Endothelial cell (in vitro differentiated cells): ENCODE measurements at regions not wholly inside any gene's neighbourhood (a gene's known extent, or its start where the extent isn't known, plus 50 kb on each side); places are given as distances from the start of the nearest gene placed in this dataset.

Experiments
- DNase-seq: peaks from one replicate; pipeline ENCODE4 v3.0.0; 2021; ENCODE audit warnings: low spot score
- H3K27ac Mint-ChIP-seq: one replicate; pipeline ENCODE4 v1.8.0; 2021; ENCODE audit warnings: mixed read lengths, inconsistent platforms; ENCODE audit not compliant: unreplicated experiment
- H3K27me3 Mint-ChIP-seq: one replicate; pipeline ENCODE4 v1.8.0; 2021; ENCODE audit warnings: mild to moderate bottlenecking, moderate library complexity, mixed read lengths, inconsistent platforms; ENCODE audit not compliant: unreplicated experiment
- H3K36me3 Mint-ChIP-seq: one replicate; pipeline ENCODE4 v1.8.0; 2021; ENCODE audit warnings: mild to moderate bottlenecking, low read depth, mixed read lengths, inconsistent platforms; ENCODE audit not compliant: unreplicated experiment
- H3K4me1 Mint-ChIP-seq: one replicate; pipeline ENCODE4 v1.8.0; 2021; ENCODE audit warnings: mild to moderate bottlenecking, mixed read lengths, inconsistent platforms; ENCODE audit not compliant: unreplicated experiment
- H3K4me3 Mint-ChIP-seq: one replicate; pipeline ENCODE4 v1.8.0; 2021; ENCODE audit warnings: mild to moderate bottlenecking, mixed read lengths, inconsistent platforms; ENCODE audit not compliant: unreplicated experiment
- H3K9me3 Mint-ChIP-seq: one replicate; pipeline ENCODE4 v1.8.0; 2021; ENCODE audit warnings: mixed read lengths, inconsistent platforms; ENCODE audit not compliant: unreplicated experiment
- TF ChIP-seq, protein P1 (sequence below): fragments of 200-600 bp; sonication (generic); IDR thresholded peaks from one replicate; pipeline ENCODE4 v1.5.0; 2021; ENCODE audit warnings: antibody characterized with exemption; ENCODE audit not compliant: unreplicated experiment

DNA sequence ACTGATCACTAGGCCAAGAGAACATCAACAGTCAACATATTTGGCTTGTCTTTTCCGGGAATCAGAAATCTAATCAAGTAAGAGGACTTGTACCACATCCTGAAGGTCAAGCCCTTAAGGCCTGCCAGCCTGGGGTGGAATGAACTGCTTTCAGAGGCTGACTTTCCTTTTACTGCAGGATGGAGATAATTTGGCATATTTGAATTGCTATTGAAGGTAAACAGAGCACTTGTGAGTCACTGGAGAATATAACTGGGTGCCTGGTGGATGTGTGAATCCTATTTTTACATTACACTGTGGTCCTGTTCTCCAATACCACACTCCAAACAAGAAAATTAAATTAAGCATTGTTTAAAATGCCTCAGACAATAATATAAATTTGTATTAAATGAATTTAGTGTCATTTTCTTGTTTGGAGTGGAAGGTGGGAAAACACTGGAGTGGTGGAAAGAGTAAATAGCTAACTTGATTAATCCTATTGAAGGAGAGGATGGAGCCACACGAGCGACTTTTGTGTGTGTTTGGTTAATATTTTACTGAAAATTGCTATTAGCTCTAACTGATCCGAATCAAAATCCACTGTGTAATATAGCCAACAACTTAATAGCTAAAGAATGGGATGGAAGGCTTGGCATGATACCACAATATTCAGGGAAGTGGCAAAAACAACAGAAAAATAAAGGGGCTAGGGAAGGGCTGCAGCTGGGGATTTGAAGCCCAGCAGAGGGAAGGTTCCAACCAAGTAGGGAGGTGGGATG, 89.4 kb downstream of the OTX2 start:
- Mint-ChIP-seq H3K27me3 (no peaks in the 10 kb centered on the region), H3K9me3 (no peaks in the 10 kb centered on the region), H3K27ac (no peak overlapping the region), H3K36me3 (no peaks in the 10 kb centered on the region), H3K4me1 (peaks cover 9% of the 10 kb centered on the region), H3K4me3 (no peak overlapping the region)
- no peak for DNase-seq
- TF ChIP-seq, protein P1, sequence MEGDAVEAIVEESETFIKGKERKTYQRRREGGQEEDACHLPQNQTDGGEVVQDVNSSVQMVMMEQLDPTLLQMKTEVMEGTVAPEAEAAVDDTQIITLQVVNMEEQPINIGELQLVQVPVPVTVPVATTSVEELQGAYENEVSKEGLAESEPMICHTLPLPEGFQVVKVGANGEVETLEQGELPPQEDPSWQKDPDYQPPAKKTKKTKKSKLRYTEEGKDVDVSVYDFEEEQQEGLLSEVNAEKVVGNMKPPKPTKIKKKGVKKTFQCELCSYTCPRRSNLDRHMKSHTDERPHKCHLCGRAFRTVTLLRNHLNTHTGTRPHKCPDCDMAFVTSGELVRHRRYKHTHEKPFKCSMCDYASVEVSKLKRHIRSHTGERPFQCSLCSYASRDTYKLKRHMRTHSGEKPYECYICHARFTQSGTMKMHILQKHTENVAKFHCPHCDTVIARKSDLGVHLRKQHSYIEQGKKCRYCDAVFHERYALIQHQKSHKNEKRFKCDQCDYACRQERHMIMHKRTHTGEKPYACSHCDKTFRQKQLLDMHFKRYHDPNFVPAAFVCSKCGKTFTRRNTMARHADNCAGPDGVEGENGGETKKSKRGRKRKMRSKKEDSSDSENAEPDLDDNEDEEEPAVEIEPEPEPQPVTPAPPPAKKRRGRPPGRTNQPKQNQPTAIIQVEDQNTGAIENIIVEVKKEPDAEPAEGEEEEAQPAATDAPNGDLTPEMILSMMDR = no peak

DNA sequence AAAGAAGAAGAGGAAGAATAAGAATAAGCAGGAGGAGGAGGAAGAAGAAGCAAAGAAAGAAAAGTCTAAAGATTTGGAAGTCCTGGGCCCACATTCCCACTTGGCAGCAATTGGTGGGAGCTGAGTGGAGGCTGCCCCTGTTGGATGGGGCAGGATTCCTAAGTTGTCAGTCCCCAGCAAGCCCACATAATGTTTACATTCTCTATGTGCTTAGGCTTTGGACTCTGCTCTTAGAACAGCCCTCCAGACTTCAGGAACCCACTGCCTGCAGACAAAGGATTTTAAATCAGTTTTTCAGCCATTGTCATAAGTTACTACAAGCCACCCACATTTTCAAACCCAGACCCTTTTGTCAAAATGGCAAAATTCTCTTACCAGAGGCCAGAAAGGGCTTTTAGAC, 92.0 kb downstream of the OTX2 start:
- TF ChIP-seq, protein P1 = no peak
- Mint-ChIP-seq H3K9me3 (no peaks in the 10 kb centered on the region), H3K27ac (no peak overlapping the region), H3K4me1 (peaks cover 9% of the 10 kb centered on the region), H3K4me3 (no peak overlapping the region), H3K27me3 (peaks cover 4% of the 10 kb centered on the region), H3K36me3 (no peaks in the 10 kb centered on the region)
- DNase-seq = no peak

DNA sequence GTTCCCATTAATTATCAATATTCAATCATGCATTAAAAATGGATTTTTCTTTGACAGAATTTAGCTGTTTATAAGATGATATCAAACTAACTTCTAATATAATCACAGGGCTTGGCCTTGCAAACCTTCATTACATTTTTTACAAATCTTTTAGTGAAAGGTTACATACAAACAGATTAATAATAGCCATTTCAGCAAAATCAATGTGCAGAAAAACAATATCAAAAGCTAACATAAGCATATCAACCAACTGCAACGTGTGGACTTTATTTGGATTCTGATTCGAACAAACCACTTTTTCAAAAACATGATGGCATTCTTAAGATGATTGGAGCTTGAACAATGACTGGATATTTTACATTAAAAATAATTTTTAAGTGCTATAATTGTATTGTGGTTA, 93.6 kb downstream of the OTX2 start:
- no peak overlapping the region for H3K4me3 Mint-ChIP-seq
- DNase-seq = no peak
- H3K27me3 Mint-ChIP-seq = peaks cover 4% of the 10 kb centered on the region
- TF ChIP-seq, protein P1 = no peak
- H3K9me3 Mint-ChIP-seq = no peaks in the 10 kb centered on the region
- H3K36me3 Mint-ChIP-seq = no peaks in the 10 kb centered on the region
- H3K27ac Mint-ChIP-seq = no peak overlapping the region
- H3K4me1 Mint-ChIP-seq = peaks cover 1% of the 10 kb centered on the region

DNA sequence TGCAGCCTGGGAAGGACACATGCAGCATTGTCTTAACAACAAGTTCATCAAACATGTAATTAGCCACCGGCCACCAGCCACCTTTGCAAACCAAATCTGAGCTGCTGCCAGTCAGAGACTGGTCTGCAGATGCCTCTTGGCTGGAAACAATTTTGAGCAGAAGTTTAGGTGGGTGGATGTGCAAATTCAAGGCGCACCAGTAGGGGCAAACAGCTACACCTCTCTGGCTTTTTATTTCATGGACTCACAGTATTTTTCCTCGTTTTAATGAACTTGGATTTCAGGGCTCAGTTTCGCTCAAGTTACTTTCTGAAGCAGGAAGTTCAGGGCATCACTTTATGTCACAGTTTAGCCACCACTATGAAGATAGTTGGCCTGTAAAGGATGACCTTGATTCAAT, 94.3 kb downstream of the OTX2 start:
- DNase-seq = no peak
- Mint-ChIP-seq H3K4me3 (no peak overlapping the region), H3K27ac (no peak overlapping the region), H3K27me3 (peaks cover 4% of the 10 kb centered on the region), H3K4me1 (no peaks in the 10 kb centered on the region), H3K9me3 (no peaks in the 10 kb centered on the region), H3K36me3 (no peaks in the 10 kb centered on the region)
- TF ChIP-seq, protein P1 = no peak

DNA sequence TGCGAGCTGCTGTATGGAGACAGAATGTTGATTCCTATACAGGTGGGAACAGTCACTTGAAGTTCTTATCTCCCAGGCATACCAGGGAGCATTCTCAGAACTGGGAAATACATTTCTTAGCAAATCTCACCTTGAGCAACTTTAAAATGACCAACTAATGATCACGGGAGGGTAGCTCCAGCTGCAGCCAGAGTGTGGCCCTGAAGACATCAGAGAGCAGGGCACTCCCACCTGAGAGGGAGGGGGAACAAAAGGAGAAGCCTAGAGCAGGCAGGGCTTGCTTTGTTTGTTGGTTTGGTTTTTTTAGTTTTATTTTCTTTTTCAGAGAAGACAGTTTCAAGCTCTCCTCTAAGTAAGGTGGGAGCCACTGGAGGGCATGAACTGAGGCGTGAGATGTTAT, 101.1 kb downstream of the OTX2 start:
- peaks cover 16% of the 10 kb centered on the region for H3K4me1 Mint-ChIP-seq
- H3K27ac Mint-ChIP-seq = no peak overlapping the region
- DNase-seq = no peak
- no peaks in the 10 kb centered on the region for H3K36me3 Mint-ChIP-seq
- H3K9me3 Mint-ChIP-seq = no peaks in the 10 kb centered on the region
- no peak overlapping the region for H3K4me3 Mint-ChIP-seq
- H3K27me3 Mint-ChIP-seq = peaks cover 2% of the 10 kb centered on the region
- TF ChIP-seq, protein P1 = no peak
